Suprapubic skin (tissue), 4 donors: ENCODE measurements at regions not wholly inside any gene's neighbourhood (a gene's known extent, or its start where the extent isn't known, plus 50 kb on each side); places are given as distances from the start of the nearest gene placed in this dataset.

ENCODE experiments used
- CTCF ChIP-seq, 2 donors: fragments of 200-600 bp in 1 of 2; fragments of 450-650 bp in 1 of 2; sonication (generic) in 1 of 2; IDR thresholded peaks; one replicate each; pipeline ENCODE4 v1.5.1; 2016 to 2019; ENCODE audit warnings: antibody characterized with exemption in 2 of 2, mild to moderate bottlenecking in 1 of 2, moderate library complexity in 1 of 2
- POLR2A ChIP-seq, 2 donors: fragments of 450-650 bp; IDR thresholded peaks; one replicate each; pipeline ENCODE4 v1.6.1; 2017; ENCODE audit warnings: antibody characterized with exemption in 2 of 2, mild to moderate bottlenecking in 2 of 2, moderate library complexity in 2 of 2
- POLR2AphosphoS5 ChIP-seq, 3 donors: sonication (generic); formaldehyde crosslinking; IDR thresholded peaks; one replicate each; pipeline ENCODE4 v1.6.1; 2017; ENCODE audit warnings: antibody characterized with exemption in 3 of 3

- TF ChIP-seq CTCF (IDR thresholded peaks at IDR 0.05) (no peak), POLR2AphosphoS5 (IDR thresholded peaks at IDR 0.05) (no peak), POLR2A (IDR thresholded peaks at IDR 0.05) (no peak)
Observed at GRCh38 chr6:90790696-90791095, 203.8 kb upstream of the MAP3K7 start.
